ENCODE measurements at regions not wholly inside any gene's neighbourhood (a gene's known extent, or its start where the extent isn't known, plus 50 kb on each side); places are given as distances from the start of the nearest gene placed in this dataset.

GRCh38 chr11:30740091-30740490, 153.9 kb upstream of the MPPED2 start:
- peak; percentile 41 to 42 for DNase-seq (ENCODE audit: low read depth in 2 of 2)

- no peak for DNase-seq (ENCODE audit: low read depth in 2 of 2)
Observed at GRCh38 chr11:30735946-30736345, 149.8 kb upstream of the MPPED2 start.

DNA sequence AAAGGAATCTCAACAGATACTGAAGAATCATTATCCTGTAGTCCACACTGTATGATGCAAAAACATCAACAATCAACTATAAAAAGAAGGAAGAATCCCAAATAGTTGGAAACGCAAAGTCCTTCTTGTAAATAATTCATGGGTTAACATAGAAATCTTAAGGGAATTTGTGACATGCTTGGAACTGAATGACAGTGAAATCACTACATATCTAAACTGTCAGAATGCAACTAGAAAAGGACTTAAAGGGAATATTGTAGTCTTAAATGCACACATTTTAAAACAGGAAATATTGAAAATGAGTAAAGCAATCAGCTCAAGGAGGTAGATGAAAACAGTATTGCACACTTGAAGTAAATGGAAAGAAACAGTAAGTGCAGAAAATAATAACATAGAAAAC, 147.6 kb upstream of the MPPED2 start:
- no peak for DNase-seq (ENCODE audit: low read depth in 2 of 2)

GRCh38 chr11:30730011-30730410, 143.9 kb upstream of the MPPED2 start:
- no peak for DNase-seq (ENCODE audit: low read depth in 2 of 2)

DNA sequence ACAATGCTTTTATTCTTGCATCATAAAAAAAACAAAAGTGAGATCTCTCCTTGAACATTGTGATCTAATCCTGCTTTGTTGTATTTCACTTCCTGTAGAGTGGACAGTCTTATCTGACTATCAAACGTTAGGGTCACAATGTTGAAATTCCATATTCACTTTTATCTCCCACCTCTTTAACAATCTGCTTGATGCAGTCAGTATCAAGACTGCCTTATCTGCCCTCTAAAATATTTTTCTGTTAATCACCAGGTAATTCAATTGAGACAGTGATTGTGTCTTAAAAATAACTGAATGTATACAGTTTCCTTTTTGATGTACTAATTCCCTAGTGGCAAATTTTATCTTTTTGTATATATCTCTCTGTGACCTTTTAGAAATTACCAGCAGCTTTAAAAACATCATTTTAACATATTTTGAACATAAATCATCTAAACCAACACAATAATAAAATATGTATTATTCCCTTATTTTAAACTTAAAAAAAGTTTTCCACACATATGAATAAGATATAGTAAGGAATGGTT, 143.1 kb upstream of the MPPED2 start:
- DNase-seq (ENCODE audit: low read depth in 2 of 2), result no peak

DNA sequence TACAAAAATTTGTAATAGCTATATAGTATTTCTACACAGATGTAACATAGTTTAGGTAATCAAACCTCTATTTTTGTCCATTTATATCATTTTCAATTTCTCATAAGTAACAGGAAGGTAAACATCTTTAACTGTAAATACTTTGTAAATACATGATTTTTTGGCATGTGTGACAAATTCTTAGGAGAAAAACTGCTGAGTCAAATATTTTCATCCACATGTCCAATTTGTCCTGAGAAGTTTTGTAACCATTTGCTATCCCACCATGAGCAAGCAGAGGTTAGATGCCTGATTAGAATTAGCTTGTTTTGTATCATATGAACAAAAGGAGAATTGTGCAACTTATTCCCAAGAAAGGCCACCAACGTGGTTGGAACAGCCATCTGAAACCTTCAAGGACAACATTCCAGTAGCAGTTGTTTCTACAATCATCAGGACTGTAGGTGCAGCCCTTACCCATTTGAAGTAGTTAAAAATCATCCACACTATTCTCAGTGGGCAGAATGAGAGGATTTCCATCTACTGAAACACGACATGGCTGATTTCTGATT, 139.6 kb upstream of the MPPED2 start:
- no peak for DNase-seq (ENCODE audit: low read depth in 2 of 2)

DNA sequence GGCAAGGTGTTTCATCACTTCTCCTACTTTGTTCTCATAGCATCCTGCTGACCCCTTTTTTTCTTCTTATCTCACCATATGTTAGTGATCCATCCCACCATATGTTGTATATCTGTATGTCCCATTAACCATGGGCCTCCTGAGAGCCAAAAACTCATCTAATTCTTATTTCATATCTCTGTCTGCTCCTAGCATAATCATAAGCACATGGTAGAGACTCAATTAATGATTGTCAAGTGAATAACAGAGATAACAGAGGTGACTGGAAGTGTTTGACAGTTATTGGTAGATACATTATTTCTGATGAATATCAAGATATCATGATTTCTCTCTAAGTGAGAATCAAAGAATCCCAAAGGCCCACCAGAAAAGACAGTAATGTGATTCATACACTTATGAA, 138.1 kb upstream of the MPPED2 start:
- no peak for DNase-seq (ENCODE audit: low read depth in 2 of 2)

DNA sequence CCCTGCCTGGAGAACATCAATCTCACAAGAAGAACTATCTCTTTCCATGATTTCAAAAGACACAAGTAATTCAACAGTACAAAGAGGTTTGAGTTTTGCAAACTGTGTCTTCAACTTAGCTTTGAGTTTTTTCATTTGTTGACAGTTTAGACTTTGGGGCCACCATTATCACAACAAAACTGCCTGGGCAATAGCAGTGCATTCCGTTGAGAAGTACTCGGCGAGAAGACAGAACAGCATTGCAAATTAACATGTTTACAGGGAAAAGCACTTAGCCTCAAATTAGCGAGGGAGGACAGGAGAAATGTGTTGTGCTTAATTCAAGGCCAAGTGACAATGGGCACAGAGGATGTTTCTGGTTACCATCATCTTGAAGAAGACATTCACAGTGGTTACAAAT, 133.2 kb upstream of the MPPED2 start:
- no peak for DNase-seq (ENCODE audit: low read depth in 2 of 2)

DNA sequence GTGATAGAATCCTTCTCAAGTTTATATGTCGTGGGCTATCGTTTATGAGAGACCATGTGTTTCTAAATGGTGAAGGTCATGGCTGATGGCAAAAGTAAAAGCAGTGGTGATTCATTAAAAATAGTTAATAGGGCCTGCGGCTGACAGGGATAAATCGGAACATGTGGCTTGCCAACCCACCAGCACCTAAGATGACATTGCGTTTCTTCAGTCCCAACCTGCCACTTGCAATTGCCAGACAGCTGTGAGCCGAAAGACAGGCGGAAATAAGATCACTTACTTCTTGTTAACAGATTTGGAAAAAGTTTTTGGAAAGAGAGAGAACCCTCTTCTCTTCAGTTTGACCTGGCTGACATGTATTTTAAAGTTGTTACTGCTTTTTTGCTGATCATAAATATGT, 131.5 kb upstream of the MPPED2 start:
- no peak for DNase-seq (ENCODE audit: low read depth in 2 of 2)

DNA sequence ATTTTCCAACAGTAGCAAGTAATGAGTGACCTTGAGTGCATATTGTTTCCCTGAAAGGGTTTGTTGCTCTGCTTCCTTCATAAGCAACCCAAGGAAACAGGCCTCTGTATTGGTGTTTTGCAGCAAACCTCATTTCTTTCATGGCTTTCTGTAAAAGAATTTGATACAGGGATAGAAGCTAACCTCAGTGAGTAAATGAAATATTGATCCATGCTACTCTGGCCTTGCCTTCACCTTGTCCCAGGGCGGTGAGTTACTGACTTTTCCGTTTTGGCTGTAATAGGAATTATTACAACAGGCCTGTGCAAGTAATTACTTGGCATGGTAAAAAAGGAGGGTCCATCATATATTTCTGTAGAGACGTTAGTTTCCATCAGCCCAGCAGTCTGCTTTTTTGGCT, 130.9 kb upstream of the MPPED2 start:
- no peak for DNase-seq (ENCODE audit: low read depth in 2 of 2)

DNA sequence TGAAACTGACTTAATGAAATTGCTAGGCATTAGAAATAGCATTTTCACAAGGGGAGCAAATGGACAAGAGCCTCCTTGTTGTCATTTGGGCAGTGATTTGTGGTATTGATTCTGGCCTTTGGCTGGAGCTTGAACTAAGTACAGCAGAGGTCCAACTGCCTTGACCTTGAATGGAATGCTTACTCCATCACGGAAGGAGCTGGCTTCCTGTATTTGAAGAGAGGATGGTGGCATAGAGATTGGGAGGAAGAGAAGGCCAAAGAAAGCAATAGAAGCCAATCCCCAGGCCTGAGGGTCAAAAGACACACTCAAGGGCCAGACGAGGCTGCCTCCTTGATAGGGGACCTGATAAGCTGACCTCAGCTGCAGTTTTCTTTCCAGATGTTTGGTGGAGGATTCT, 126.6 kb upstream of the MPPED2 start:
- DNase-seq (ENCODE audit: low read depth in 2 of 2), result no peak

DNA sequence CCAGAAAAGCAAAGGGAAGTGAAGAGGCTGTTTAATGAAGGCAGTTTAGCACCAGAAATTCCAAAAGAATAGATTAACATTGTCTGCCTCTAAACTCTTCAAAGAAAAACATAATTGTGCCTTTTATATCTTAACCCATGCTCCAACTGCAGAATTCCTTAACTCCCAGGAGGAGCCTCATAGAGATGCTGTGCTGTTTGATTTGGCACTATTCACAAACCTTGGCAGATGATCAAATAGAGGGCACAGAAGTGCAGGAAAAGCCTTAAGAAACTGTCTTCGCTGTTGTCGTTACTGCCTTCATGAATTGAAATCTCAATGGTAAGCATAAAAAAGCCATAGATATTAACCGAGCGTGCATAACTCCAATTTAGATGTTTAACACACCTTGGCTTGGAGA, 124.1 kb upstream of the MPPED2 start:
- peak in 1 of 2 experiments; percentile 8 for DNase-seq (ENCODE audit: low read depth in 2 of 2)

- no peak for DNase-seq (ENCODE audit: low read depth in 2 of 2)
Observed at GRCh38 chr11:30707110-30707509, 121.0 kb upstream of the MPPED2 start.

GRCh38 chr11:30705913-30706675, 119.9 kb upstream of the MPPED2 start:
- DNase-seq (ENCODE audit: low read depth in 2 of 2), result no peak

DNA sequence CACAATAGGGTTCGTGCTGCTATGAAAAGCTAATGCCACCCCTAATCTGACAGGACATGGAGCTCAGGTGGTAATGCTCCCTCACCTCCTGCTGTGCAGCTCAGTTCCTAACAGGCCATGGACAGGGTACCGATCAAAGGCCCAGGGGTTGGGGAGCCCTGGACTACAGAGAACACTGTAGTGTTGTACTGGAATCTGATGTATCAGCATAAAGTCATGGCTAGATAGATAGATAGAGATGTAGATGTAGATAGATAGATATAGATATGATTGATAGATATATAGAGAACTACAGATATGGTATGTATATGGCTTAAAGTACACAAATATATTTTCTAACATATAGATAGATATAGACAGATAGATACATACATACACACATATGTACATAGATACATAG, 112.3 kb upstream of the MPPED2 start:
- DNase-seq (ENCODE audit: low read depth in 2 of 2), result no peak

DNA sequence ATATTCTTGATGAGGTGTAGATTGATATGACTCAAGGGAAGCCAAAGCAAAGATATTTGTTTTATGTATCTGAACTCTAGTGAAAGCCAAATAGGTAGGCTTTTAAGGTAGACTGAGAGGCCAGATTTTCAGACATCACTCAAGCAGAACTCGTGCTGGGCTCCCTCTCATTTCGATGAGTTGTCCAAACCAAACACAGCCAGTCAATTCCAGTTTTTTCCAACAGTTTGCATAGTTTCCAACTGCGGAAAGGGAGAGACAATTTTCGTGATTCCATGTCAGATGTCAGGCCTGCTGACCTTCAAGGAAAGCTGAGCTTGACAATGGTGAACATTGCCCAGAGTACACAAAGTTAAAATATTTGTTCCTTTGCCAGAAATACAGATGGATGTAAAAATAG, 110.9 kb upstream of the MPPED2 start:
- no peak for DNase-seq (ENCODE audit: low read depth in 2 of 2)

- DNase-seq (ENCODE audit: low read depth in 2 of 2), result no peak
Observed at GRCh38 chr11:30684772-30685171, 98.6 kb upstream of the MPPED2 start.

GRCh38 chr11:30683176-30683575, 97.0 kb upstream of the MPPED2 start:
- DNase-seq (ENCODE audit: low read depth in 2 of 2), result peak in 1 of 2 experiments; percentile 1

DNA sequence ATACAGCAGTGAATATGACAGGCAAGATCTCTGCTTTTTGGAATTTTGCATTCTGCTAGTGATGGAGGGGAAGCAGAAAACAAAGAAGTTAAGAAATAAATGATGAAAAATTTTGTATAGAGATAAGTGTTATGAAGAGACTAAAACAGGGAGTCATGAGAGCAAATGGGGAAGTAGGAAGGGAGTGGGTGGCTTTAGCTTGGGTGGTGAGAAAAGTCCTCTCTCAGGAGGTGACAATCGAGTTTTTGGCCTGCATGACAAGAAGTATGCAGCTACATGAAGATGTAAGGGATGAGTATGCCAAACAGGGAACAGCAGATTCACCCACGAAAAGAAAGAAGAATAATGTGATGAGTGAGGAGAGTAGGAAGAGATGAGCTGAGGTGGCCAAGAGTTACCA, 80.7 kb upstream of the MPPED2 start:
- no peak for DNase-seq (ENCODE audit: low read depth in 2 of 2)

- no peak for DNase-seq (ENCODE audit: low read depth in 2 of 2)
Observed at GRCh38 chr11:30665067-30665466, 78.9 kb upstream of the MPPED2 start.

DNA sequence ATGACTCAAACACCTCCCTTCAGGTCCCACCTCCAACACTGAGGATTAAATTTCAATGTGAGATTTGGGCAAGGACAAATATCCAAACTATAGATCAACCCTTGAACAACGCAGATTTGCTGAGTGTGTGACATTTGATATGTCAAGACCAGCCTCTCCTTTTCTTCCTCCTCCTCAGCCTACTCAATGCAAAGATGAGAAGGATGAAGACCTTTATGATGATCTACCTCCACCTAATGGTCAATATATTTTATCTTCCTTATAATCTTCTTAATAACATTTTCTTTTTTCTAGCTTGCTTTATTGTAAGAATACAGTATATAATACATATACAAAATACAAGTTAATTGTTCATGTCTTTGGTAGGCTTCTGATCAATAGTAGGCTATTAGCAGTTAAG, 67.5 kb upstream of the MPPED2 start:
- DNase-seq (ENCODE audit: low read depth in 2 of 2), result no peak

DNA sequence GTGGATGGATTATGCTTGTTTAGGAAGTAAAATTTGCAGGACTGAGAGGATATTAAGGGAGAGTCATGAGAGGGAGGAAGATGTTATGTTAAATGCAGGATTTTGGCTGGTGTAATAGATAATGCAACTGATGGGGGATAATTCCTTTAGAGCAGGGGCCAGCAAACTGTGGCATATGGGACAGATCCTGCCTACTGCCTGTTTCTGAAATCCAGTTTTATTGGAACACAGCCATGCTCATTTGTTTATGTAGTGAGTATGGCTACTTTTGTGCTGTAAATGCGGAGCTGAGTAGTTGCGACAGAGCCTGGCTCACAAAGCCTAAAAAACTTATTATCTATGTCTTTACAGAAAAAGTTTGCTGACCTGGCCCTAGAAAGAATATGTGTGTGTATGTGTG, 66.6 kb upstream of the MPPED2 start:
- no peak for DNase-seq (ENCODE audit: low read depth in 2 of 2)

DNA sequence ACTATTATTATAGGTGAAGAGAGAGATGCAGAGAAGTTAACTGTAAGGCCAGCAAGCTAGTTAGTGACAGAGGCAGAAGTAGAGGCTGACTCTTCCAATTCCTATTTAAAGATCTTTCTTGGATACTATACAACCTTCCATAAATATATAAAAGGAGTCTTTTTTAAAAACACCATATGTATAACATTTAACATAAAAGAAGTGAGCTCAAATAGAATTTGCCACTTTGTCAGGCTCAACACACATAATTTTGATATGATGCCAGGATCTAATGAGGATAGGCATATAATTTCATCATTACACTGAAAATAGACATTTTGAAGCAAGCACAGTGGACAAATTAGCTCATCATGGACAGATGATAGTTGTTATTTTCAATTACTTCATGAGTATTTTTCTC, 64.1 kb upstream of the MPPED2 start:
- no peak for DNase-seq (ENCODE audit: low read depth in 2 of 2)

Measured in fibroblast of skin of left quadriceps (primary cell).